ENCODE measurements at regions not wholly inside any gene's neighbourhood (a gene's known extent, or its start where the extent isn't known, plus 50 kb on each side); places are given as distances from the start of the nearest gene placed in this dataset.

GRCh38 chr2:2709431-2709770 lies 378.3 kb upstream of the MYT1L start:
- TF ChIP-seq CTCF (IDR thresholded peaks at IDR 0.05) (no peak), POLR2AphosphoS5 (IDR thresholded peaks at IDR 0.05) (no peak), EP300 (IDR thresholded peaks at IDR 0.05) (no peak)
